NT2/D1 (cell line): ENCODE measurements at regions not wholly inside any gene's neighbourhood (a gene's known extent, or its start where the extent isn't known, plus 50 kb on each side); places are given as distances from the start of the nearest gene placed in this dataset.

Source experiments
- YY1 ChIP-seq: IDR thresholded peaks from 2 replicates; pipeline ENCODE4 v1.6.1; 2011; ENCODE audit not compliant: insufficient read length, insufficient read depth
- ZNF274 ChIP-seq: IDR thresholded peaks from 2 replicates; pipeline ENCODE4 v1.6.1; 2011; ENCODE audit warnings: mild to moderate bottlenecking, low read depth, low read length

- TF ChIP-seq YY1 = no peak
- no peak for TF ChIP-seq ZNF274
These were observed 52.5 kb upstream of the ATP2C1 start for GRCh38 chr3:130841357-130841756.
